ENCODE measurements at regions not wholly inside any gene's neighbourhood (a gene's known extent, or its start where the extent isn't known, plus 50 kb on each side); places are given as distances from the start of the nearest gene placed in this dataset.

- no peak for DNase-seq (ENCODE audit: low read depth)
Measured at GRCh38 chr4:124321364-124321763, 391.2 kb downstream of the ANKRD50 start.

GRCh38 chr4:124322234-124323065, 390.1 kb downstream of the ANKRD50 start:
- DNase-seq (ENCODE audit: low read depth), result no peak

- DNase-seq (ENCODE audit: low read depth), result no peak
Measured at GRCh38 chr4:124325690-124326089, 386.8 kb downstream of the ANKRD50 start.

- DNase-seq (ENCODE audit: low read depth), result no peak
Measured at GRCh38 chr4:124329134-124329533, 383.4 kb downstream of the ANKRD50 start.

GRCh38 chr4:124330045-124330444, 382.5 kb downstream of the ANKRD50 start:
- DNase-seq (ENCODE audit: low read depth), result no peak

GRCh38 chr4:124331781-124332180, 380.8 kb downstream of the ANKRD50 start:
- no peak for DNase-seq (ENCODE audit: low read depth)

GRCh38 chr4:124333466-124333865, 379.1 kb downstream of the ANKRD50 start:
- no peak for DNase-seq (ENCODE audit: low read depth)

GRCh38 chr4:124334119-124334518, 378.4 kb downstream of the ANKRD50 start:
- no peak for DNase-seq (ENCODE audit: low read depth)

- DNase-seq (ENCODE audit: low read depth), result no peak
Measured at GRCh38 chr4:124337874-124338273, 374.7 kb downstream of the ANKRD50 start.

- DNase-seq (ENCODE audit: low read depth), result no peak
Measured at GRCh38 chr4:124343661-124344171, 368.8 kb downstream of the ANKRD50 start.

GRCh38 chr4:124372916-124373315, 339.6 kb downstream of the ANKRD50 start:
- DNase-seq (ENCODE audit: low read depth), result no peak

GRCh38 chr4:124386163-124386562, 326.4 kb downstream of the ANKRD50 start:
- no peak for DNase-seq (ENCODE audit: low read depth)

GRCh38 chr4:124386648-124387047, 325.9 kb downstream of the ANKRD50 start:
- no peak for DNase-seq (ENCODE audit: low read depth)

GRCh38 chr4:124389591-124389990, 322.9 kb downstream of the ANKRD50 start:
- no peak for DNase-seq (ENCODE audit: low read depth)

- DNase-seq (ENCODE audit: low read depth), result no peak
Measured at GRCh38 chr4:124390861-124391260, 321.7 kb downstream of the ANKRD50 start.

- no peak for DNase-seq (ENCODE audit: low read depth)
Measured at GRCh38 chr4:124396333-124396732, 316.2 kb downstream of the ANKRD50 start.

- DNase-seq (ENCODE audit: low read depth), result no peak
Measured at GRCh38 chr4:124401606-124402005, 310.9 kb downstream of the ANKRD50 start.

- no peak for DNase-seq (ENCODE audit: low read depth)
Measured at GRCh38 chr4:124409044-124409443, 303.5 kb downstream of the ANKRD50 start.

- DNase-seq (ENCODE audit: low read depth), result no peak
Measured at GRCh38 chr4:124414276-124415040, 298.1 kb downstream of the ANKRD50 start.

GRCh38 chr4:124415146-124415545, 297.4 kb downstream of the ANKRD50 start:
- DNase-seq (ENCODE audit: low read depth), result no peak

GRCh38 chr4:124417371-124417770, 295.2 kb downstream of the ANKRD50 start:
- no peak for DNase-seq (ENCODE audit: low read depth)

- DNase-seq (ENCODE audit: low read depth), result no peak
Measured at GRCh38 chr4:124420166-124420695, 292.3 kb downstream of the ANKRD50 start.

GRCh38 chr4:124423160-124423559, 289.4 kb downstream of the ANKRD50 start:
- no peak for DNase-seq (ENCODE audit: low read depth)
